ENCODE measurements at regions not wholly inside any gene's neighbourhood (a gene's known extent, or its start where the extent isn't known, plus 50 kb on each side); places are given as distances from the start of the nearest gene placed in this dataset.

- ATAC-seq: no peak
- no peaks in the 10 kb centered on the region for H3K36me3 Mint-ChIP-seq
- H3K4me3 Mint-ChIP-seq: no peak overlapping the region
- H3K9me3 Mint-ChIP-seq: no peaks in the 10 kb centered on the region
- H3K27ac Mint-ChIP-seq: peak overlapping the region; percentile 41
- peaks cover 7% of the 10 kb centered on the region for H3K27me3 Mint-ChIP-seq
- peaks cover 61% of the 10 kb centered on the region for H3K4me1 Mint-ChIP-seq
These were observed 175.0 kb upstream of the TLE3 start for GRCh38 chr15:70272565-70273355.

- peaks cover 67% of the 10 kb centered on the region for H3K4me1 Mint-ChIP-seq
- ATAC-seq: no peak
- H3K27me3 Mint-ChIP-seq: no peaks in the 10 kb centered on the region
- H3K4me3 Mint-ChIP-seq: no peak overlapping the region
- H3K27ac Mint-ChIP-seq: no peak overlapping the region
- no peaks in the 10 kb centered on the region for H3K9me3 Mint-ChIP-seq
- H3K36me3 Mint-ChIP-seq: no peaks in the 10 kb centered on the region
These were observed 173.8 kb upstream of the TLE3 start for GRCh38 chr15:70271422-70272088.

GRCh38 chr15:70270752-70271111 lies 173.0 kb upstream of the TLE3 start:
- no peak for ATAC-seq
- Mint-ChIP-seq H3K27me3 (no peaks in the 10 kb centered on the region), H3K4me1 (peaks cover 75% of the 10 kb centered on the region), H3K27ac (no peak overlapping the region), H3K36me3 (no peaks in the 10 kb centered on the region), H3K9me3 (no peaks in the 10 kb centered on the region), H3K4me3 (no peak overlapping the region)

- Mint-ChIP-seq H3K27ac (no peak overlapping the region), H3K4me3 (no peak overlapping the region), H3K4me1 (peaks cover 81% of the 10 kb centered on the region), H3K9me3 (no peaks in the 10 kb centered on the region), H3K36me3 (no peaks in the 10 kb centered on the region), H3K27me3 (no peaks in the 10 kb centered on the region)
- ATAC-seq: no peak
These were observed 172.5 kb upstream of the TLE3 start for GRCh38 chr15:70269991-70270751.

GRCh38 chr15:70269311-70269911 lies 171.7 kb upstream of the TLE3 start:
- Mint-ChIP-seq H3K27ac (peak overlapping the region; percentile 74), H3K36me3 (no peaks in the 10 kb centered on the region), H3K9me3 (no peaks in the 10 kb centered on the region), H3K4me1 (peaks cover 87% of the 10 kb centered on the region), H3K27me3 (no peaks in the 10 kb centered on the region), H3K4me3 (no peak overlapping the region)
- no peak for ATAC-seq

GRCh38 chr15:70268698-70269251 lies 171.1 kb upstream of the TLE3 start:
- H3K27me3 Mint-ChIP-seq: no peaks in the 10 kb centered on the region
- peaks cover 91% of the 10 kb centered on the region for H3K4me1 Mint-ChIP-seq
- H3K9me3 Mint-ChIP-seq: no peaks in the 10 kb centered on the region
- no peaks in the 10 kb centered on the region for H3K36me3 Mint-ChIP-seq
- ATAC-seq: peak; percentile 77
- peak overlapping the region; percentile 74 for H3K27ac Mint-ChIP-seq
- H3K4me3 Mint-ChIP-seq: peak overlapping the region; percentile 53

GRCh38 chr15:70267879-70268278 lies 170.2 kb upstream of the TLE3 start:
- peak overlapping the region; percentile 74 for H3K27ac Mint-ChIP-seq
- H3K27me3 Mint-ChIP-seq: no peaks in the 10 kb centered on the region
- H3K4me1 Mint-ChIP-seq: peaks cover 92% of the 10 kb centered on the region
- ATAC-seq: no peak
- H3K36me3 Mint-ChIP-seq: no peaks in the 10 kb centered on the region
- no peak overlapping the region for H3K4me3 Mint-ChIP-seq
- H3K9me3 Mint-ChIP-seq: no peaks in the 10 kb centered on the region

GRCh38 chr15:70267306-70267705 lies 169.6 kb upstream of the TLE3 start:
- Mint-ChIP-seq H3K4me3 (no peak overlapping the region), H3K9me3 (no peaks in the 10 kb centered on the region), H3K36me3 (no peaks in the 10 kb centered on the region), H3K4me1 (peaks cover 93% of the 10 kb centered on the region), H3K27me3 (no peaks in the 10 kb centered on the region), H3K27ac (peak overlapping the region; percentile 74)
- no peak for ATAC-seq

- Mint-ChIP-seq H3K9me3 (no peaks in the 10 kb centered on the region), H3K4me3 (peak overlapping the region; percentile 17), H3K27me3 (no peaks in the 10 kb centered on the region), H3K36me3 (no peaks in the 10 kb centered on the region), H3K4me1 (peaks cover 94% of the 10 kb centered on the region), H3K27ac (peak overlapping the region; percentile 74)
- no peak for ATAC-seq
These were observed 168.8 kb upstream of the TLE3 start for GRCh38 chr15:70266412-70267121.

- no peaks in the 10 kb centered on the region for H3K27me3 Mint-ChIP-seq
- H3K4me1 Mint-ChIP-seq: peaks cover 92% of the 10 kb centered on the region
- H3K4me3 Mint-ChIP-seq: no peak overlapping the region
- no peak for ATAC-seq
- H3K9me3 Mint-ChIP-seq: no peaks in the 10 kb centered on the region
- peak overlapping the region; percentile 74 for H3K27ac Mint-ChIP-seq
- H3K36me3 Mint-ChIP-seq: no peaks in the 10 kb centered on the region
These were observed 168.3 kb upstream of the TLE3 start for GRCh38 chr15:70265986-70266385.

- Mint-ChIP-seq H3K36me3 (no peaks in the 10 kb centered on the region), H3K4me3 (no peak overlapping the region), H3K27ac (no peak overlapping the region), H3K9me3 (no peaks in the 10 kb centered on the region), H3K4me1 (peaks cover 94% of the 10 kb centered on the region), H3K27me3 (no peaks in the 10 kb centered on the region)
- ATAC-seq: no peak
These were observed 167.8 kb upstream of the TLE3 start for GRCh38 chr15:70265466-70265978.

- H3K9me3 Mint-ChIP-seq: no peaks in the 10 kb centered on the region
- H3K4me1 Mint-ChIP-seq: peaks cover 95% of the 10 kb centered on the region
- ATAC-seq: no peak
These were observed 167.2 kb upstream of the TLE3 start for GRCh38 chr15:70264738-70265465.

GRCh38 chr15:70264014-70264582 lies 166.4 kb upstream of the TLE3 start:
- no peaks in the 10 kb centered on the region for H3K27me3 Mint-ChIP-seq
- no peak overlapping the region for H3K27ac Mint-ChIP-seq
- H3K4me1 Mint-ChIP-seq: peaks cover 95% of the 10 kb centered on the region
- H3K36me3 Mint-ChIP-seq: no peaks in the 10 kb centered on the region
- no peaks in the 10 kb centered on the region for H3K9me3 Mint-ChIP-seq
- H3K4me3 Mint-ChIP-seq: no peak overlapping the region
- ATAC-seq: peak; percentile 64

More at GRCh38 chr15:70264738-70265465, 167.2 kb upstream of the TLE3 start:
- no peak overlapping the region for H3K27ac Mint-ChIP-seq
- no peaks in the 10 kb centered on the region for H3K36me3 Mint-ChIP-seq
- no peaks in the 10 kb centered on the region for H3K27me3 Mint-ChIP-seq
- no peak overlapping the region for H3K4me3 Mint-ChIP-seq
